Aorta (tissue), 5 donors: ENCODE measurements at regions not wholly inside any gene's neighbourhood (a gene's known extent, or its start where the extent isn't known, plus 50 kb on each side); places are given as distances from the start of the nearest gene placed in this dataset.

Experiments
- ATAC-seq: fragments of 200-7000 bp; cut with Tn5 transposase; one replicate; pipeline ENCODE4 v1.9.1; 2022; ENCODE audit warnings: moderate library complexity; ENCODE audit not compliant: low FRiP score
- DNase-seq, 2 donors: peaks; one replicate each; pipeline ENCODE4 v3.0.0-alpha.2; 2020
- H3K27ac ChIP-seq, 2 donors: one replicate each; pipeline ENCODE4 v1.5.1; 2013; ENCODE audit warnings: low read length in 2 of 2, mild to moderate bottlenecking in 2 of 2, moderate library complexity in 2 of 2, control low read depth in 1 of 2, inconsistent platforms in 1 of 2, low read depth in 1 of 2
- H3K27me3 ChIP-seq, 2 donors: one replicate each; pipeline ENCODE4 v1.6.1; 2013; ENCODE audit warnings: control low read depth in 1 of 2, low read length in 1 of 2, mild to moderate bottlenecking in 1 of 2, moderate library complexity in 1 of 2; ENCODE audit not compliant: insufficient read depth in 2 of 2, control insufficient read depth in 1 of 2
- H3K36me3 ChIP-seq, 2 donors: one replicate each; pipeline ENCODE4 v1.6.1; 2013; ENCODE audit warnings: control low read depth in 1 of 2, low read length in 1 of 2, mild to moderate bottlenecking in 1 of 2; ENCODE audit not compliant: insufficient read depth in 2 of 2, control insufficient read depth in 1 of 2
- H3K4me1 ChIP-seq, 2 donors: one replicate each; pipeline ENCODE4 v1.6.1; 2013; ENCODE audit warnings: low read length in 2 of 2, control low read depth in 1 of 2, mild to moderate bottlenecking in 1 of 2, moderate library complexity in 1 of 2; ENCODE audit not compliant: insufficient read depth in 2 of 2, control insufficient read depth in 1 of 2
- H3K4me3 ChIP-seq, 2 donors: one replicate each; pipeline ENCODE4 v1.5.1; 2013; ENCODE audit warnings: low read length in 2 of 2, control low read depth in 1 of 2, mild to moderate bottlenecking in 1 of 2
- H3K9me3 ChIP-seq: one replicate; pipeline ENCODE4 v1.6.1; 2013; ENCODE audit warnings: mild to moderate bottlenecking, low read length; ENCODE audit not compliant: control insufficient read depth
- WGBS, 2 donors: extraction: QIAGEN DNeasy Blood & Tissue Kit; methylation state at CpG; one replicate each; pipeline ENCODE4 v1.1.7; 2013; 5-methylcytosine and 5-hydroxymethylcytosine counted together
- intact Hi-C, 2 donors: fragments of 100-400 bp; cut with DNase I; formaldehyde crosslinking; loops; one replicate each; pipeline versions ENCODE4 v1.14.2 to v1.15.0; 2022
- donor health status: healthy with polysubstance abuse.
- donor health status: Bipolar disorder and iron deficiency.
- donor health status: DM: no; HTN: no; CAD: no.
- donor health status: DM: no; HTN: no; CAD: no.
- donor health status: DM: yes; HTN: yes; CAD: no.

GRCh38 chr7:46169384-46169755 is 248.3 kb upstream of the IGFBP3 start:
- no peak for DNase-seq
- Histone ChIP-seq H3K36me3 (no peaks in the 10 kb centered on the region), H3K27me3 (no peaks in the 10 kb centered on the region), H3K4me1 (no peaks in the 10 kb centered on the region), H3K27ac (no peak overlapping the region), H3K4me3 (no peak overlapping the region), H3K9me3 (no peaks in the 10 kb centered on the region)
- 77 to 93% methylated on average over 1 of the region's 1 CpG for WGBS, 2 donors
- ATAC-seq, result no peak
- intact Hi-C loops, result no loop called here

- intact Hi-C loops, result no loop called here
- H3K4me3 ChIP-seq, result no peak overlapping the region
- H3K4me1 ChIP-seq, result no peaks in the 10 kb centered on the region
- 92% methylated on average over 11 of the region's 11 CpGs for WGBS, 2 donors
- H3K27ac ChIP-seq, result no peak overlapping the region
- ATAC-seq (no peak), DNase-seq (no peak)
- H3K27me3 ChIP-seq, result no peaks in the 10 kb centered on the region
- no peaks in the 10 kb centered on the region for H3K9me3 ChIP-seq
- no peaks in the 10 kb centered on the region for H3K36me3 ChIP-seq
These were observed 247.8 kb upstream of the IGFBP3 start for GRCh38 chr7:46168671-46169383.

- no peak for ATAC-seq
- H3K27ac ChIP-seq, result no peak overlapping the region
- no peaks in the 10 kb centered on the region for H3K27me3 ChIP-seq
- no peak for DNase-seq
- 95% methylated on average over 5 of the region's 5 CpGs for WGBS, 2 donors
- intact Hi-C loops, result no loop called here
- H3K9me3 ChIP-seq, result no peaks in the 10 kb centered on the region
- H3K4me1 ChIP-seq, result no peaks in the 10 kb centered on the region
- H3K4me3 ChIP-seq, result no peak overlapping the region
- H3K36me3 ChIP-seq, result no peaks in the 10 kb centered on the region
These were observed 247.2 kb upstream of the IGFBP3 start for GRCh38 chr7:46168231-46168630.

- DNase-seq (no peak), ATAC-seq (no peak)
- no peaks in the 10 kb centered on the region for H3K27me3 ChIP-seq
- intact Hi-C loops, result no loop called here
- no peaks in the 10 kb centered on the region for H3K4me1 ChIP-seq
- no peak overlapping the region for H3K27ac ChIP-seq
- H3K9me3 ChIP-seq, result no peaks in the 10 kb centered on the region
- H3K4me3 ChIP-seq, result no peak overlapping the region
- 85 to 95% methylated on average over 1 of the region's 1 CpG for WGBS, 2 donors
- no peaks in the 10 kb centered on the region for H3K36me3 ChIP-seq
These were observed 244.2 kb upstream of the IGFBP3 start for GRCh38 chr7:46165276-46165675.

GRCh38 chr7:46164629-46165028 is 243.6 kb upstream of the IGFBP3 start:
- Histone ChIP-seq H3K4me3 (no peak overlapping the region), H3K4me1 (no peaks in the 10 kb centered on the region), H3K27ac (no peak overlapping the region), H3K27me3 (no peaks in the 10 kb centered on the region), H3K36me3 (no peaks in the 10 kb centered on the region), H3K9me3 (no peaks in the 10 kb centered on the region)
- 52 to 89% methylated on average over 1 of the region's 1 CpG for WGBS, 2 donors
- no peak for ATAC-seq
- DNase-seq, result no peak
- intact Hi-C loops, result no loop called here

- Histone ChIP-seq H3K9me3 (no peaks in the 10 kb centered on the region), H3K27me3 (no peaks in the 10 kb centered on the region), H3K36me3 (no peaks in the 10 kb centered on the region), H3K27ac (no peak overlapping the region), H3K4me3 (no peak overlapping the region), H3K4me1 (no peaks in the 10 kb centered on the region)
- intact Hi-C loops, result no loop called here
- ATAC-seq, result no peak
- DNase-seq, result no peak
- WGBS, 2 donors, result 94 to 96% methylated on average over 1 of the region's 1 CpG
These were observed 242.2 kb upstream of the IGFBP3 start for GRCh38 chr7:46163246-46163645.

GRCh38 chr7:46162609-46163008 is 241.5 kb upstream of the IGFBP3 start:
- no peaks in the 10 kb centered on the region for H3K4me1 ChIP-seq
- intact Hi-C loops, result no loop called here
- H3K27me3 ChIP-seq, result no peaks in the 10 kb centered on the region
- ATAC-seq, result peak; percentile 56
- no peak overlapping the region for H3K4me3 ChIP-seq
- H3K27ac ChIP-seq, result no peak overlapping the region
- H3K9me3 ChIP-seq, result no peaks in the 10 kb centered on the region
- H3K36me3 ChIP-seq, result no peaks in the 10 kb centered on the region
- WGBS, 2 donors, result 56 to 60% methylated on average over 3 of the region's 3 CpGs
- DNase-seq, result no peak

GRCh38 chr7:46160861-46161260 is 239.8 kb upstream of the IGFBP3 start:
- H3K9me3 ChIP-seq, result no peaks in the 10 kb centered on the region
- peak; percentile 52 to 78 for DNase-seq
- H3K4me1 ChIP-seq, result no peaks in the 10 kb centered on the region
- intact Hi-C loops, result no loop called here
- no peaks in the 10 kb centered on the region for H3K27me3 ChIP-seq
- 75 to 76% methylated on average over 7 of the region's 7 CpGs for WGBS, 2 donors
- H3K36me3 ChIP-seq, result no peaks in the 10 kb centered on the region
- H3K4me3 ChIP-seq, result no peak overlapping the region
- no peak overlapping the region for H3K27ac ChIP-seq
- no peak for ATAC-seq

GRCh38 chr7:46157931-46158330 is 236.9 kb upstream of the IGFBP3 start:
- Histone ChIP-seq H3K4me3 (no peak overlapping the region), H3K9me3 (no peaks in the 10 kb centered on the region), H3K36me3 (no peaks in the 10 kb centered on the region), H3K4me1 (no peaks in the 10 kb centered on the region), H3K27me3 (no peaks in the 10 kb centered on the region), H3K27ac (no peak overlapping the region)
- DNase-seq (no peak), ATAC-seq (no peak)
- WGBS, 2 donors, result 94 to 95% methylated on average over 4 of the region's 4 CpGs
- intact Hi-C loops, result no loop called here
